Loucy (cell line): ENCODE measurements at regions not wholly inside any gene's neighbourhood (a gene's known extent, or its start where the extent isn't known, plus 50 kb on each side); places are given as distances from the start of the nearest gene placed in this dataset.

Source experiments
- EZH2phosphoT487 ChIP-seq: fragments of 200-600 bp; IDR thresholded peaks from 2 replicates; pipeline ENCODE4 v1.6.1; 2018; ENCODE audit warnings: antibody characterized with exemption, mild to moderate bottlenecking, moderate library complexity, borderline replicate concordance
- TF ChIP-seq, protein P1 (sequence below): fragments of 200-600 bp; sonication (generic); conservative IDR thresholded peaks from 2 replicates; pipeline ENCODE4 v1.5.1; 2014; ENCODE audit warnings: mild to moderate bottlenecking, antibody characterized with exemption, low read length

DNA sequence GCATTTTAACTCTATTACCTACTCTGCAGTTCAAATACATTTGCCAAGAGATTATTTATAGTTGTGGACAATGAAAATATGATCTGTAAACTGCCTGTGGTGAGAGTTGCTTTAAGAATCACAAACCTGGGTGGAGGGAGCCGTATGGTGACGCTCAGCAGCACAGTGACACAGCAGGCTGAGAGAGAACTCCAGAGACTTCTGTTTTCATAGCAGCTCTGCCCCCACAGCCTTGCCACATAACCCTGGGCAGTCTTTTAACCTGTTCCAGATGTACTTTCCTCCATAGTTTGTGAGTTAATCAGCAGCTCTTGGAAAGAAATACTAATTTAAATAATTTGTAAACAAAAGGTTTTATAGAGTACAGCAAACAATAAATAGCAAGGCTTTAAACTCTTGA, 450.5 kb downstream of the ELAVL2 start:
- TF ChIP-seq, protein P1, sequence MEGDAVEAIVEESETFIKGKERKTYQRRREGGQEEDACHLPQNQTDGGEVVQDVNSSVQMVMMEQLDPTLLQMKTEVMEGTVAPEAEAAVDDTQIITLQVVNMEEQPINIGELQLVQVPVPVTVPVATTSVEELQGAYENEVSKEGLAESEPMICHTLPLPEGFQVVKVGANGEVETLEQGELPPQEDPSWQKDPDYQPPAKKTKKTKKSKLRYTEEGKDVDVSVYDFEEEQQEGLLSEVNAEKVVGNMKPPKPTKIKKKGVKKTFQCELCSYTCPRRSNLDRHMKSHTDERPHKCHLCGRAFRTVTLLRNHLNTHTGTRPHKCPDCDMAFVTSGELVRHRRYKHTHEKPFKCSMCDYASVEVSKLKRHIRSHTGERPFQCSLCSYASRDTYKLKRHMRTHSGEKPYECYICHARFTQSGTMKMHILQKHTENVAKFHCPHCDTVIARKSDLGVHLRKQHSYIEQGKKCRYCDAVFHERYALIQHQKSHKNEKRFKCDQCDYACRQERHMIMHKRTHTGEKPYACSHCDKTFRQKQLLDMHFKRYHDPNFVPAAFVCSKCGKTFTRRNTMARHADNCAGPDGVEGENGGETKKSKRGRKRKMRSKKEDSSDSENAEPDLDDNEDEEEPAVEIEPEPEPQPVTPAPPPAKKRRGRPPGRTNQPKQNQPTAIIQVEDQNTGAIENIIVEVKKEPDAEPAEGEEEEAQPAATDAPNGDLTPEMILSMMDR, result no peak
- no peak for TF ChIP-seq EZH2phosphoT487
